Right forelimb (tissue), 1 donor: ENCODE measurements at regions not wholly inside any gene's neighbourhood (a gene's known extent, or its start where the extent isn't known, plus 50 kb on each side); places are given as distances from the start of the nearest gene placed in this dataset.
"Not testable (repeated sequence)": the region's sequence is repeated elsewhere in the genome, so short reads cannot be mapped to it uniquely, and the experiment has no call there.

Experiments
- DNase-seq: peaks from one replicate; pipeline ENCODE4 v3.0.0-alpha.2; 2018

- no peak for DNase-seq
Observed at GRCh38 chr2:123493687-123494086, 531.4 kb upstream of the CNTNAP5 start.

- DNase-seq = no peak
Observed at GRCh38 chr2:123495241-123495640, 529.8 kb upstream of the CNTNAP5 start.

GRCh38 chr2:123500346-123500745, 524.7 kb upstream of the CNTNAP5 start:
- no peak for DNase-seq

- DNase-seq = no peak
Observed at GRCh38 chr2:123500988-123501387, 524.1 kb upstream of the CNTNAP5 start.

- DNase-seq = no peak
Observed at GRCh38 chr2:123502931-123503330, 522.2 kb upstream of the CNTNAP5 start.

GRCh38 chr2:123512547-123512946, 512.5 kb upstream of the CNTNAP5 start:
- no peak for DNase-seq

- DNase-seq = no peak
Observed at GRCh38 chr2:123513351-123513750, 511.7 kb upstream of the CNTNAP5 start.

GRCh38 chr2:123514613-123515207, 510.4 kb upstream of the CNTNAP5 start:
- no peak for DNase-seq

GRCh38 chr2:123518367-123518766, 506.7 kb upstream of the CNTNAP5 start:
- DNase-seq = no peak

GRCh38 chr2:123521854-123522253, 503.2 kb upstream of the CNTNAP5 start:
- DNase-seq = no peak

- not testable (repeated sequence) for DNase-seq
Observed at GRCh38 chr2:123522498-123522897, 502.6 kb upstream of the CNTNAP5 start.

- DNase-seq = no peak
Observed at GRCh38 chr2:123528996-123529707, 495.9 kb upstream of the CNTNAP5 start.

- no peak for DNase-seq
Observed at GRCh38 chr2:123530004-123530403, 495.1 kb upstream of the CNTNAP5 start.

GRCh38 chr2:123532126-123532525, 493.0 kb upstream of the CNTNAP5 start:
- DNase-seq = no peak

- no peak for DNase-seq
Observed at GRCh38 chr2:123532994-123533393, 492.1 kb upstream of the CNTNAP5 start.

GRCh38 chr2:123540291-123540690, 484.8 kb upstream of the CNTNAP5 start:
- DNase-seq = no peak

GRCh38 chr2:123546353-123546752, 478.7 kb upstream of the CNTNAP5 start:
- no peak for DNase-seq

GRCh38 chr2:123563515-123563914, 461.6 kb upstream of the CNTNAP5 start:
- no peak for DNase-seq

- no peak for DNase-seq
Observed at GRCh38 chr2:123566291-123566946, 458.7 kb upstream of the CNTNAP5 start.

GRCh38 chr2:123578016-123578415, 447.1 kb upstream of the CNTNAP5 start:
- DNase-seq = no peak

- no peak for DNase-seq
Observed at GRCh38 chr2:123596621-123597020, 428.5 kb upstream of the CNTNAP5 start.

GRCh38 chr2:123597988-123598387, 427.1 kb upstream of the CNTNAP5 start:
- DNase-seq = no peak

GRCh38 chr2:123606631-123607030, 418.5 kb upstream of the CNTNAP5 start:
- DNase-seq = no peak

- no peak for DNase-seq
Observed at GRCh38 chr2:123609077-123609476, 416.0 kb upstream of the CNTNAP5 start.
